HUES48 (cell line): ENCODE measurements at regions not wholly inside any gene's neighbourhood (a gene's known extent, or its start where the extent isn't known, plus 50 kb on each side); places are given as distances from the start of the nearest gene placed in this dataset.

ENCODE experiments used
- H3K27ac ChIP-seq: one replicate; pipeline ENCODE4 v1.7.0; 2013; ENCODE audit warnings: low read depth, low read length, inconsistent platforms
- H3K27me3 ChIP-seq: 2 replicates; pipeline ENCODE4 v1.6.1; 2013; ENCODE audit warnings: mild to moderate bottlenecking, low read length; ENCODE audit not compliant: control insufficient read depth, insufficient read depth
- H3K36me3 ChIP-seq: 2 replicates; pipeline ENCODE4 v1.6.1; 2013; ENCODE audit warnings: low read length; ENCODE audit not compliant: control insufficient read depth, insufficient read depth
- H3K4me1 ChIP-seq: 2 replicates; pipeline ENCODE4 v1.6.1; 2013; ENCODE audit warnings: mild to moderate bottlenecking, low read length; ENCODE audit not compliant: control insufficient read depth, insufficient read depth
- H3K4me3 ChIP-seq: 2 replicates; pipeline ENCODE4 v1.5.1; 2013; ENCODE audit warnings: mild to moderate bottlenecking, low read depth, low read length
- H3K9ac ChIP-seq: 2 replicates; pipeline ENCODE4 v1.6.1; 2013; ENCODE audit warnings: mild to moderate bottlenecking, low read depth, low read length, moderate library complexity
- H3K9me3 ChIP-seq: 2 replicates; pipeline ENCODE4 v1.6.1; 2013; ENCODE audit warnings: low read length; ENCODE audit not compliant: control insufficient read depth, insufficient read depth

- Histone ChIP-seq H3K27me3 (no peaks in the 10 kb centered on the region), H3K27ac (no peak overlapping the region), H3K4me1 (no peaks in the 10 kb centered on the region)
Measured at GRCh38 chr20:57783956-57784837, 74.4 kb upstream of the PMEPA1 start.

DNA sequence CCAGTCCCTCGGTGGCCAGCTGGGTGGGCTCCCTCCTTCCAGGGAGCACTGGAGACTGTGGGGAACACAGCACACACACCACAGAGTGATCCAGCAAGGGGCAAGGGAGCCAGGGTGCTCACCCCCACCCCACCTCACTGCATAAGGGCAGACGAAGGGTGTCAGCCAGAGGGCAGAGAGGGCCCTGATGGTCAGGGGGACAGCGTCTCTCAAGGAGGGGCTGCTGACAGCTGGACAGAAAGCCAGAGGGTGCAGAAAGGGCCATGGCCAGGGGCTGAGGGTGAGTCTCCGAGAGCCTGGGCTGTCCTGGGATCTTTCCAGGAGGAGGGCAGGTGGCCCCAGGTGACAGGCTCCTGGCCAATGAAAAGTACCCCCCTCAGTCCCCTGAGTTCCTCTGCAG is 73.4 kb upstream of the PMEPA1 start:
- H3K9me3 ChIP-seq: no peaks in the 10 kb centered on the region
- no peaks in the 10 kb centered on the region for H3K27me3 ChIP-seq
- H3K4me1 ChIP-seq: no peaks in the 10 kb centered on the region
- H3K27ac ChIP-seq: no peak overlapping the region
- no peaks in the 10 kb centered on the region for H3K36me3 ChIP-seq
- no peak overlapping the region for H3K4me3 ChIP-seq
- H3K9ac ChIP-seq: no peak overlapping the region

More at GRCh38 chr20:57783956-57784837, 74.4 kb upstream of the PMEPA1 start:
- Histone ChIP-seq H3K9me3 (no peaks in the 10 kb centered on the region), H3K36me3 (no peaks in the 10 kb centered on the region), H3K9ac (no peak overlapping the region), H3K4me3 (no peak overlapping the region)

DNA sequence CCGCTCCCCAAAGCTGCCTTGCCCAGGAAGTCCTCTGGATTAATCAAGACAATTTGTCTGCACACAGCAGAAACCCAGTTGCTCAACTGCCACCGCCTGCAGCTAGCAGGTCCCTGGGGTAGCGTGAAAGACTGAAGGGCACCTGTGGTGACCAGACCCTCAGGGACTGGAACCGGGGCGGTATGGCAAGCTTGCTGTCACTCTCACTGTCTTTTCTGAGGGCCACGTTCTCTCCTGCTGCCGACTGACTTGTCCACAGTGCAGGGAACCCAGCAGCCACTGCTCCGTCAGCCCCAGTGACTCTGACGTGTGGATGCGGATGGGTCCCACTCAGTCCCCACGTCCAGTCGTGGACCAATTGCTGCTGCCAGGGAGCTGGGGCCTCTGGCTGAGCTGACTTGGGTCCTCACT is 72.8 kb upstream of the PMEPA1 start:
- Histone ChIP-seq H3K4me3 (no peak overlapping the region), H3K9ac (no peak overlapping the region), H3K9me3 (no peaks in the 10 kb centered on the region), H3K27ac (no peak overlapping the region), H3K4me1 (no peaks in the 10 kb centered on the region), H3K27me3 (no peaks in the 10 kb centered on the region), H3K36me3 (no peaks in the 10 kb centered on the region)

DNA sequence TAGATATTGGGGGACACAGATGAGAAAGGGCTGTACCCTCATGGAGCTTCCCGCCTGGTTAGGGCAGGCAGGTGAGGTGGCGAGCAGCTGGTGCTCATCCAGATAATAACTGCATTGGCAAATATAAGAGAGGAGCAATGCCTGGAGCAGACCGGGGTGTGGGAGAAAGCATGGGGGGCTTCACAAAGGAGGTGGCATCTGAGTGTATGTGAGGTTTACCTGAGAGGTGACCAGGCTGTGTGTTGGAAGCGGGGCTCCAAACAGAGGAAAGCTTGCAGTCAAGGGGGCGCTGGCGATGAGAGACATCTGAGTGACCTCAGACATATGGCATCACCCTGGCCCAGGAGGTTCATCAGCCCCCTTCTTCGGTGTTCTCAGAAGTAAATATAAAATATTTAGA is 72.1 kb upstream of the PMEPA1 start:
- Histone ChIP-seq H3K9me3 (no peaks in the 10 kb centered on the region), H3K4me3 (no peak overlapping the region), H3K27ac (no peak overlapping the region), H3K4me1 (no peaks in the 10 kb centered on the region), H3K9ac (no peak overlapping the region), H3K36me3 (no peaks in the 10 kb centered on the region), H3K27me3 (no peaks in the 10 kb centered on the region)

DNA sequence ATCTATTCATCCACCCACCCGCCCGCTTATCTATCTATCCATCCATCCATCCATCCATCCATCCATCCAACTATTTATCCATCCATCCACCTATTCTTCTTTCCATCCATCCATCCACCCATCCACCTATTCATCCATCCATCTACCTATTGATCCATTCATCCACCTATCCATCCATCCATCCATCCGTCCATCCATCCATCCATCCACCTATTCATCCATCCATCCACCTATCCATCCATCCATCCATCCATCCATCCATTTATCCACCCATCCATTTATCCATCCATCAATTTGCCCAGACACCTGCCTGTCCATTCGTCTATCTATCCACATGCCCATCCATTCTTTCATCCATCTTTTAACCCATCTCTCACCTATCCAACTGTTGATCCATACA is 71.1 kb upstream of the PMEPA1 start:
- H3K9me3 ChIP-seq: no peaks in the 10 kb centered on the region
- H3K27me3 ChIP-seq: no peaks in the 10 kb centered on the region
- no peaks in the 10 kb centered on the region for H3K36me3 ChIP-seq

GRCh38 chr20:57780398-57780797 is 70.6 kb upstream of the PMEPA1 start:
- Histone ChIP-seq H3K9ac (no peak overlapping the region), H3K4me1 (no peaks in the 10 kb centered on the region), H3K9me3 (no peaks in the 10 kb centered on the region), H3K4me3 (no peak overlapping the region), H3K27me3 (no peaks in the 10 kb centered on the region), H3K27ac (no peak overlapping the region), H3K36me3 (no peaks in the 10 kb centered on the region)

More for the DNA sequence above, 71.1 kb upstream of the PMEPA1 start:
- no peak overlapping the region for H3K4me3 ChIP-seq
- H3K27ac ChIP-seq: no peak overlapping the region
- H3K9ac ChIP-seq: no peak overlapping the region
- H3K4me1 ChIP-seq: no peaks in the 10 kb centered on the region

DNA sequence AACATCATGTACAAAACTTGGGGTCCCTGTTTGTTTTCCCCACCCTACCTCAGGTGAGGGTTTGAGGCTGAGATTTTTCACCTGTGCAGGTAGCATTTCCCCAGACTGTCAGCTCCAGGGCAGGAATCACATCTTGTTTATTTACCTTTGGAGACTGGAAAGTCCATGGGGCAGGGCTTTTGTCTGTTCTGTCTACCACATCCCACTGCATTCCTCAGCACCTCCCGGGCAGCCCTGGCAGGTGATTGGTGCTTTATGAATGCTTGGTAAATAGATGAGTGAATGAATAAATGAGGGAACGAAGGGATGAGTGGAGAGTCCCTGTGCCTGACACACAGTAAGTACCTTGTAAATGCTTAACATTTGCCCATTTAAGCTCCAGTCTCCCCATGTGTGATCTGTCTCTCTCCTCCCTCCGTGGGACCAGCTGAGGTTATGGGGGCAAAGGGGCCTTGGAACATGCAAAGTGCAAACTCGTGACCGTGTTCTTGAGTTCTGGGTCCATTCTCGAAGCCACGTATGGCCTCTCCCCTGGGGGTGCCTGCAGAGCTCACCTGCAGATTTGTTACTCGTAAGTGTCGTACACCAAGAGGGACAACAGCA is 69.7 kb upstream of the PMEPA1 start:
- no peaks in the 10 kb centered on the region for H3K36me3 ChIP-seq
- H3K27me3 ChIP-seq: no peaks in the 10 kb centered on the region
- no peak overlapping the region for H3K9ac ChIP-seq
- no peaks in the 10 kb centered on the region for H3K9me3 ChIP-seq
- no peaks in the 10 kb centered on the region for H3K4me1 ChIP-seq
- peak overlapping the region; percentile 18 for H3K27ac ChIP-seq
- no peak overlapping the region for H3K4me3 ChIP-seq

DNA sequence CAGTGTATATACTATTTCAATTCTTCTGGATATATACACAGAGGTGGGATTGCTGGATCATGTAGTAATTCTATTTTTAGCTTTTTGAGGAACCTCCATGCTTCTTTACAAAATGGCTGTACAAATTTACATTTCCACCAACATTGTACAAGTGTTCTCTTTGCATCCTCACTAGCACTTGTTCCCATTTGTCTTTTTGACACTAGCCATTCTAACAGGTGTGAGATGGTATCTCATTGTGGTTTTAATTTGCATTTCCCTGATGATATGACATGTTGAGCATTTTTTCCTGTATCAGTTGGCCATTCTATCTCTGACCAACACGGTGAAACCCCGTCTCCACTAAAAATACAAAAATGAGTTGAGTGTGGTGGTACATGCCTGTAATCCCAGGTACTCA is 68.1 kb upstream of the PMEPA1 start:
- Histone ChIP-seq H3K4me3 (no peak overlapping the region), H3K9ac (no peak overlapping the region), H3K27ac (no peak overlapping the region), H3K9me3 (no peaks in the 10 kb centered on the region), H3K36me3 (no peaks in the 10 kb centered on the region), H3K27me3 (no peaks in the 10 kb centered on the region), H3K4me1 (no peaks in the 10 kb centered on the region)

DNA sequence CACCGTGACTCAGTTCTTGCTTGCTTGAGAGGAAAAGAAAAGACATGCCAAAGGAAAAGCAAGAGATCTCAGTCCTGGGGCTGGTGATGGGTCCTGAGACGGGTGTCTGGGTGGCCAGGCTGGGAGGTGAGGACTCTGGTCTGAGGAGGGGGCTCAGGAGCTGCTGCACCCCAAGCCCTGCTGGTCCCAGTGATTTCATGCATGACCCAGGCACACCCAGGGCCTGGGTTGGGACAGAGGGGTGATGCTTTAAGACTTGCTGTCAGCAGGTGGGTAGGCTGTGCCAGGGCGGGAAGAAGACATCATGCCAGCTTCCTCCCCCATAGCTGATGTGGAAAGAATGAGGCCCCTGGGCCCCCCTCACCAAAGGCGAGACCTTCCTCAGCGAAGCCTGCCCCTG is 65.1 kb upstream of the PMEPA1 start:
- Histone ChIP-seq H3K27me3 (no peaks in the 10 kb centered on the region), H3K4me1 (peaks cover 5% of the 10 kb centered on the region), H3K9me3 (no peaks in the 10 kb centered on the region), H3K4me3 (no peak overlapping the region), H3K9ac (no peak overlapping the region), H3K27ac (no peak overlapping the region), H3K36me3 (no peaks in the 10 kb centered on the region)

DNA sequence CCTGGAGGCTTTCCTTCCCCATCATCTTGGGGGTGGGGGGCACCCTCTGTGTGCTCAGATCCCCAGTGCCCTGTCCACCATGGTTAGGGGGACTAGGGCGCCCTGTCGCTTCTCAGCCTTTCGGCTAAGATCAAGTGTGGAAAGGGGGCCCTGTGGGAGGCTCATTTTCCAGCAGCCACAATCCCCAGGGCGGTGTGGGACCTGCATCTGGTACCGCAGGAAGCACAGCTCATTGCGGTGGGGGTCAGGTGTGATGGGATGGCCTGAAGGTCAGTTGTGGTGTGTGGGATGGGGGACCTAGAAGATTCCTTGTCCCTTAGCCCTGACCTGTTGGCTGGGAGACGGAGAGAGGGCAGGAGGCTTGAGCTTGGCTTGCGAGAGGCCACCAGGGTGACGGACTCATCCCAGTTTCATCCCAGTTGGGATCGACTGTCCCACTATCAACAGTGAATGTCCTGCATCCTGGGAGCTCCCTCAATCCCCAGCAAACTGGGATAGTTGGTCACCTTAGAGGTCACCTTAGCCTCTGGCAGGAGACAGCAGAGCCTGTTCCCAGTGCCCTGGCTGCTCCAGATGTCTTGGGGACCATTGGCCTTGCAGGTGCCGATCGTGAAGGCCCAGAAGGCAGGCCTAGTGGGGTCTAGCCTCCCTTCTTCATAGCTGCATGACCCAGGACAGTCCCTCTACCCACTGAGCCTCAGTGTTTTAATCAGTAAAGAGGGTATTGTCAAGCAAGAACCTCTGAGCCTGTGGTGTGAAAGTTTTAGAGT is 64.5 kb upstream of the PMEPA1 start:
- no peaks in the 10 kb centered on the region for H3K27me3 ChIP-seq
- no peak overlapping the region for H3K27ac ChIP-seq
- H3K9ac ChIP-seq: no peak overlapping the region
- H3K4me1 ChIP-seq: peaks cover 5% of the 10 kb centered on the region
- H3K9me3 ChIP-seq: no peaks in the 10 kb centered on the region
- H3K4me3 ChIP-seq: no peak overlapping the region
- no peaks in the 10 kb centered on the region for H3K36me3 ChIP-seq
